OCI-LY1 (cell line): ENCODE measurements at regions not wholly inside any gene's neighbourhood (a gene's known extent, or its start where the extent isn't known, plus 50 kb on each side); places are given as distances from the start of the nearest gene placed in this dataset.

Experiments
- CTCF ChIP-seq: fragments of 200-600 bp; sonication (generic), shearing (Covaris generic); IDR thresholded peaks from 2 replicates; pipeline ENCODE4 v1.5.1; 2017; ENCODE audit warnings: mild to moderate bottlenecking, antibody characterized with exemption, low read length, moderate library complexity, mixed read lengths
- EZH2 ChIP-seq: fragments of 200-600 bp; sonication (generic), shearing (Covaris generic); IDR thresholded peaks from 2 replicates; pipeline ENCODE4 v1.8.0; 2017; ENCODE audit warnings: borderline replicate concordance, mixed run types, mild to moderate bottlenecking, antibody characterized with exemption, low read length, moderate library complexity, mixed read lengths

- TF ChIP-seq CTCF (no peak), EZH2 (no peak)
Observed at GRCh38 chr1:245092638-245092976, 62.2 kb upstream of the KIF26B start.
